ENCODE measurements at regions not wholly inside any gene's neighbourhood (a gene's known extent, or its start where the extent isn't known, plus 50 kb on each side); places are given as distances from the start of the nearest gene placed in this dataset.
A peak's percentile ranks its signal among the peaks of the same experiment; 100 is the strongest.

DNA sequence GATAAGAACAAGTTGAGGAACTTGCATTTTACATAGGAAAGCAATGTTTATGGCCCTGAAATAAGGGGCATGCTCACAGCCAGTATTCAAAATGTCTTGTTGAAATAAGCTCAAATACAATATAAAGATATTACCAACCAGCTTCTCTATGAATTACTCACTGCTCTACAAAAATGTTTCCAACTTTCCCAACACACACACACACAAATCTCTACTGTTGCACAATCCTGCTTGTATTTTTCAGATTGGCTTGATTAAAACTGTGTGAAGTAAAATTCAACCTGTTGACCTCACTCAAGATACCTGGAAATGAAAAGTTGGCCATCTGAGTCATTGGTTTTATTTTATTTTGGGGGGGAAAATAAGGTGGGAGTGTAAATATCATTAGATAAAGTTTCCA is 128.6 kb downstream of the CHIC2 start:
- Mint-ChIP-seq H3K9me3 (peaks cover 23% of the 10 kb centered on the region), H3K27me3 (ENCODE audit: insufficient read depth, low read depth, poor library complexity) (peaks cover 2% of the 10 kb centered on the region), H3K36me3 (ENCODE audit: low read depth) (peaks cover 7% of the 10 kb centered on the region; the same call in 2 of the 3 replicates), H3K4me1 (peaks cover 3% of the 10 kb centered on the region; the same call in 1 of the 3 replicates), H3K4me3 (no peak overlapping the region), H3K27ac (no peak overlapping the region)
- no peak for ATAC-seq
- no peaks in the 10 kb centered on the region for H3K4me1 ChIP-seq (ENCODE audit: insufficient read depth)
- TF ChIP-seq ZNF114 (CRISPR knock-in tag; IDR thresholded peaks at IDR 0.05): no peak
- TF ChIP-seq CREB1 (CRISPR knock-in tag; IDR thresholded peaks at IDR 0.05; ENCODE audit: low read depth): no peak
- TF ChIP-seq ZNF331 (CRISPR knock-in tag; IDR thresholded peaks at IDR 0.05; ENCODE audit: low read depth): no peak
- no peak for TF ChIP-seq EZH2phosphoT487 (IDR thresholded peaks at IDR 0.05; ENCODE audit: unreplicated experiment)
- no peak for TF ChIP-seq NANOG (IDR thresholded peaks at IDR 0.05; ENCODE audit: borderline replicate concordance)
- no peak for TF ChIP-seq JUNB (IDR thresholded peaks at IDR 0.05; ENCODE audit: unreplicated experiment)
- no peak for TF ChIP-seq REST (IDR thresholded peaks at IDR 0.05; ENCODE audit: unreplicated experiment)
- no peak for TF ChIP-seq EZH2 (IDR thresholded peaks at IDR 0.05; ENCODE audit: low read depth, unreplicated experiment)
- no peak overlapping the region for H3K4me2 ChIP-seq
- DNase-seq (ENCODE audit: low spot score): no peak
- no peak overlapping the region for H3K4me3 ChIP-seq
- H3F3A ChIP-seq (replicated peaks; ENCODE audit: low read depth): no peaks in the 10 kb centered on the region
- no peaks in the 10 kb centered on the region for H3K27me3 ChIP-seq (ENCODE audit: insufficient read depth)
- no peak overlapping the region for H2AFZ ChIP-seq
- no peak overlapping the region for H3K27ac ChIP-seq (ENCODE audit: low read depth)
- H3K9me2 ChIP-seq (ENCODE audit: insufficient read depth): no peaks in the 10 kb centered on the region
- H4K20me1 ChIP-seq (replicated peaks; ENCODE audit: insufficient read depth): no peaks in the 10 kb centered on the region
- no peaks in the 10 kb centered on the region; the same call in 1 of the 2 replicates for H3K36me3 ChIP-seq (ENCODE audit: insufficient read depth)
- H3K79me2 ChIP-seq (replicated peaks; ENCODE audit: insufficient read depth): no peaks in the 10 kb centered on the region

DNA sequence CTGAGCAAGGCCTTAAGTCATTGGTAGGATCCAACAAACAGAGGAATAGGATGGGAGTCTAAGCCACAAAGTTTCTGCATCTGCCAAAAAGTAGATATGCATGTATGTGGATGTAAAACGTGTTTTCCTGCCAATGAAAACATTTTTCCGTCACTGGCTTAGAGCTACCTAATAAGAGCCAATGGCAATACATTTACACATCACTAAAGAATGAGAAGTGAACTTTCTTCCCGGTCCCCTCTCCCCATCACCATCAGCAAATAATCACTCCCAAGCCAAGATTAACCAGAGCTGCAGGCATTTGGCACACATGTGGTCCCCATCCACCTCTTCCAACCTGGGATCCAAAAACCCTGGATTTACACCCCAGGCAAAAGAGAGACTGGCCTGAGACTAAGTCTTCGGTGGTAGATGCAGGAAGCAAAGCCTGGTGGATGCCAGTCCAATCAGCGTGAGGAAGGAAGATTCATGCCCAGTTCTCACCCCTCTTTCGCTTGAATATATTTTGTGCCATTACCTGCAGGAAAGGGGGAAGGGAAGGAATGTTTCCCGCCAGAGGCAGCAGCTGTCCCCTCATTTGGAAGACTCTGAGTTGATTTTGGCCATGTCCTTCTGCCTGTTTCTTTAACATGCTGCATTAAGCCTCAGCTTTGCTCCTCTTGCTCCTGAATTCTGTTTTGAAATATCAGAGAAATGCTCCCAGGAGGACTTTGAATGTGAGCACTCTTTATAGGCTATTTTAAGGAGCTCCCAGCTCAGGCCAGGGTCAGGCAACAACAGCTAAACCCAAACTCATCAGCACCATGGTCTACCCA is 131.4 kb downstream of the CHIC2 start:
- no peak overlapping the region for H3K4me2 ChIP-seq
- H3K36me3 ChIP-seq (ENCODE audit: insufficient read depth): no peaks in the 10 kb centered on the region; the same call in 1 of the 2 replicates
- Mint-ChIP-seq H3K36me3 (ENCODE audit: low read depth) (no peaks in the 10 kb centered on the region), H3K27ac (no peak overlapping the region), H3K4me1 (peaks cover 3% of the 10 kb centered on the region; the same call in 1 of the 3 replicates), H3K27me3 (ENCODE audit: insufficient read depth, low read depth, poor library complexity) (peaks cover 2% of the 10 kb centered on the region), H3K9me3 (0 out of 3 replicates have a peak, but pooled peaks cover 4% of the 10 kb centered on the region), H3K4me3 (no peak overlapping the region)
- no peak for DNase-seq (ENCODE audit: low spot score)
- H3K79me2 ChIP-seq (replicated peaks; ENCODE audit: insufficient read depth): no peaks in the 10 kb centered on the region
- peak overlapping the region; percentile 72; the same call in 1 of the 2 replicates for H2AFZ ChIP-seq
- no peaks in the 10 kb centered on the region for H3K4me1 ChIP-seq (ENCODE audit: insufficient read depth)
- H3F3A ChIP-seq (replicated peaks; ENCODE audit: low read depth): no peaks in the 10 kb centered on the region
- H3K9me2 ChIP-seq (ENCODE audit: insufficient read depth): no peaks in the 10 kb centered on the region
- no peak for ATAC-seq
- no peaks in the 10 kb centered on the region for H3K27me3 ChIP-seq (ENCODE audit: insufficient read depth)
- H4K20me1 ChIP-seq (replicated peaks; ENCODE audit: insufficient read depth): no peaks in the 10 kb centered on the region
- H3K27ac ChIP-seq (ENCODE audit: low read depth): no peak overlapping the region
- H3K4me3 ChIP-seq: no peak overlapping the region
- TF ChIP-seq CREB1 (CRISPR knock-in tag; IDR thresholded peaks at IDR 0.05; ENCODE audit: low read depth) (no peak), ZNF462 (CRISPR knock-in tag; IDR thresholded peaks at IDR 0.05) (no peak), NANOG (IDR thresholded peaks at IDR 0.05; ENCODE audit: borderline replicate concordance) (no peak), POLR2AphosphoS5 (IDR thresholded peaks at IDR 0.05; ENCODE audit: low read depth) (no peak), ZNF331 (CRISPR knock-in tag; IDR thresholded peaks at IDR 0.05; ENCODE audit: low read depth) (no peak)

Data from GM23338 (cell line).